A549 (cell line): ENCODE measurements at regions not wholly inside any gene's neighbourhood (a gene's known extent, or its start where the extent isn't known, plus 50 kb on each side); places are given as distances from the start of the nearest gene placed in this dataset.

Source experiments
- ATAC-seq, 2 experiments: fragments of 200-7000 bp in 1 of 2; fragments of >200 bp in 1 of 2; cut with Nextera tagmentation in 1 of 2; cut with Tn5 transposase in 1 of 2; 3 replicates each; pipeline versions ENCODE4 v1.8.0 to v1.9.1; 2018 to 2020; ENCODE audit warnings: mild to moderate bottlenecking in 1 of 2, moderate library complexity in 1 of 2
- CTCF ChIA-PET: fragments of 300-600 bp; sonication (Branson Sonifier 250); formaldehyde crosslinking; extraction: SDS; loops from one replicate; lab custom pipeline; 2021; ENCODE audit warnings: antibody characterized with exemption, inconsistent platforms; lab: Yijun Ruan, JAX
- POLR2A ChIA-PET: fragments of 350-600 bp; formaldehyde crosslinking; extraction: SDS; loops from one replicate; lab custom pipeline; 2021; ENCODE audit warnings: antibody characterized with exemption, inconsistent platforms; lab: Yijun Ruan, JAX
- DNase-seq, 2 experiments: peaks; one replicate each; pipeline versions ENCODE4 v3.0.0 to v3.0.0-alpha.2; 2011 to 2016; ENCODE audit warnings: low read depth in 1 of 2, low spot score in 1 of 2
- FAIRE-seq: peaks from 2 replicates; lab custom pipeline; 2011; peaks lifted over from hg19 to GRCh38; lab: Jason Lieb, UNC
- H3K27ac ChIP-seq, 2 experiments: fragments of >200 bp; sonication (Bioruptor Twin); formaldehyde crosslinking; 3 replicates each; pipeline ENCODE4 v1.5.1; 2016 to 2017
- H3K4me1 ChIP-seq: fragments of >200 bp; sonication (Bioruptor Twin); formaldehyde crosslinking; 3 replicates; pipeline ENCODE4 v1.6.1; 2016
- H3K4me2 ChIP-seq: fragments of >200 bp; sonication (Bioruptor Twin); formaldehyde crosslinking; 3 replicates; pipeline ENCODE4 v1.6.1; 2016
- H3K4me3 ChIP-seq: fragments of >200 bp; sonication (Bioruptor Twin); formaldehyde crosslinking; 3 replicates; pipeline ENCODE4 v1.5.1; 2016
- H3K9me3 ChIP-seq: fragments of >200 bp; sonication (Bioruptor Twin); formaldehyde crosslinking; 3 replicates; pipeline ENCODE4 v1.6.1; 2016
- ATOH8 ChIP-seq: fragments of 250-450 bp; sonication (Bioruptor Pico); IDR thresholded peaks from 2 replicates; pipeline ENCODE4 v1.5.0; 2020; ENCODE audit warnings: low read depth, mild to moderate bottlenecking, moderate library complexity
- BHLHE40 ChIP-seq: IDR thresholded peaks from 2 replicates; pipeline ENCODE4 v1.6.1; 2012; ENCODE audit warnings: low read depth, low read length, inconsistent platforms
- CBX2 ChIP-seq: fragments of 200-600 bp; sonication (generic); IDR thresholded peaks from 2 replicates; pipeline ENCODE4 v1.6.1; 2016; ENCODE audit warnings: low read depth, mild to moderate bottlenecking, borderline replicate concordance
- CBX8 ChIP-seq: fragments of 200-600 bp; sonication (generic); IDR thresholded peaks from 2 replicates; pipeline ENCODE4 v1.6.1; 2016
- CEBPB ChIP-seq, 2 experiments: fragments of >200 bp in 1 of 2; sonication (Bioruptor Twin) in 1 of 2; formaldehyde crosslinking in 1 of 2; IDR thresholded peaks; 2 replicates each; pipeline ENCODE4 v1.6.1; 2012 to 2016
- CHD2 ChIP-seq: fragments of 150-350 bp; IDR thresholded peaks from 2 replicates; pipeline ENCODE4 v1.6.1; 2014; ENCODE audit warnings: low read length; ENCODE audit not compliant: partially characterized antibody
- CTCF ChIP-seq: fragments of >200 bp; sonication (Bioruptor Twin); formaldehyde crosslinking; IDR thresholded peaks from 3 replicates; pipeline ENCODE4 v1.5.1; 2016
- EHF ChIP-seq: fragments of 250-450 bp; sonication (Bioruptor Pico); IDR thresholded peaks from 2 replicates; pipeline ENCODE4 v1.5.0; 2020; ENCODE audit warnings: mild to moderate bottlenecking
- ELK1 ChIP-seq: fragments of 150-350 bp; IDR thresholded peaks from 2 replicates; pipeline ENCODE4 v1.6.1; 2014; ENCODE audit warnings: low read depth, mild to moderate bottlenecking, low read length
- FOSB ChIP-seq: fragments of 250-450 bp; sonication (Bioruptor Pico); IDR thresholded peaks from 2 replicates; pipeline ENCODE4 v1.5.0; 2020; ENCODE audit warnings: mild to moderate bottlenecking, moderate library complexity
- HDAC2 ChIP-seq: fragments of 200-600 bp; sonication (generic); IDR thresholded peaks from 2 replicates; pipeline ENCODE4 v1.6.1; 2016
- HOXA7 ChIP-seq: fragments of 250-450 bp; sonication (Bioruptor Pico); IDR thresholded peaks from 2 replicates; pipeline ENCODE4 v1.5.0; 2020; ENCODE audit warnings: mild to moderate bottlenecking, moderate library complexity
- HOXB5 ChIP-seq: fragments of 250-450 bp; sonication (Bioruptor Pico); IDR thresholded peaks from 2 replicates; pipeline ENCODE4 v1.5.0; 2020; ENCODE audit warnings: mild to moderate bottlenecking, moderate library complexity
- MAFK ChIP-seq: fragments of 450-650 bp; IDR thresholded peaks from 2 replicates; pipeline ENCODE4 v1.6.1; 2014; ENCODE audit not compliant: partially characterized antibody
- MAZ ChIP-seq: fragments of 150-350 bp; IDR thresholded peaks from 2 replicates; pipeline ENCODE4 v1.6.1; 2014; ENCODE audit warnings: antibody characterized with exemption, low read depth, low read length, borderline replicate concordance
- NPAS2 ChIP-seq: fragments of 250-450 bp; sonication (Bioruptor Pico); IDR thresholded peaks from 2 replicates; pipeline ENCODE4 v1.8.0; 2022; ENCODE audit warnings: mild to moderate bottlenecking, moderate library complexity, borderline replicate concordance
- PBX3 ChIP-seq: IDR thresholded peaks from 2 replicates; pipeline ENCODE4 v1.6.1; 2012
- RFX5 ChIP-seq: fragments of 450-650 bp; IDR thresholded peaks from 2 replicates; pipeline ENCODE4 v1.7.1; 2014; ENCODE audit warnings: antibody characterized with exemption, mild to moderate bottlenecking, moderate library complexity
- RNF2 ChIP-seq: fragments of 200-600 bp; sonication (generic); IDR thresholded peaks from 2 replicates; pipeline ENCODE4 v1.6.1; 2016; ENCODE audit warnings: low read depth, mild to moderate bottlenecking, antibody characterized with exemption, moderate library complexity, borderline replicate concordance
- SREBF2 ChIP-seq: fragments of 450-650 bp; IDR thresholded peaks from 2 replicates; pipeline ENCODE4 v1.6.1; 2014; ENCODE audit warnings: mild to moderate bottlenecking, moderate library complexity
- ZFP36 ChIP-seq: fragments of 450-650 bp; IDR thresholded peaks from 2 replicates; pipeline ENCODE4 v1.6.1; 2014; ENCODE audit warnings: borderline replicate concordance; ENCODE audit not compliant: partially characterized antibody
- ZNF302 ChIP-seq: fragments of 250-450 bp; sonication (Bioruptor Pico); IDR thresholded peaks from 2 replicates; pipeline ENCODE4 v1.9.0; 2021; ENCODE audit warnings: inconsistent platforms, mild to moderate bottlenecking, moderate library complexity
- ZSCAN20 ChIP-seq: fragments of 250-450 bp; sonication (Bioruptor Pico); IDR thresholded peaks from 2 replicates; pipeline ENCODE4 v1.8.0; 2022; ENCODE audit warnings: mild to moderate bottlenecking, moderate library complexity
- WGBS: methylation state at CpG from one replicate; pipeline ENCODE4 v1.1.6; 2017; ENCODE audit errors: missing lambda C conversion rate; 5-methylcytosine and 5-hydroxymethylcytosine counted together
- TF ChIP-seq, protein P1 (sequence below): IDR thresholded peaks from 2 replicates; pipeline ENCODE4 v1.6.1; 2012; ENCODE audit warnings: low read depth, borderline replicate concordance
- TF ChIP-seq, protein P2 (sequence below): fragments of >200 bp; sonication (Bioruptor Twin); formaldehyde crosslinking; IDR thresholded peaks from 3 replicates; pipeline ENCODE4 v1.6.1; 2016
- TF ChIP-seq, protein P3 (sequence below): fragments of 450-650 bp; IDR thresholded peaks from 2 replicates; pipeline ENCODE4 v1.6.1; 2014; ENCODE audit warnings: antibody characterized with exemption
- TF ChIP-seq, protein P4 (sequence below): fragments of 250-450 bp; sonication (Bioruptor Pico); IDR thresholded peaks from 2 replicates; pipeline ENCODE4 v1.5.0; 2021; ENCODE audit warnings: mild to moderate bottlenecking, moderate library complexity, borderline replicate concordance

GRCh38 chr12:131239384-131240094, 285.8 kb downstream of the ADGRD1 start:
- H3K4me2 ChIP-seq, result no peak overlapping the region
- ATAC-seq (no peak), DNase-seq (no peak), FAIRE-seq (no peak)
- ChIA-PET POLR2A (no interaction called here), CTCF (no interaction called here)
- WGBS, result 82% methylated on average over 7 of the region's 7 CpGs
- TF ChIP-seq BHLHE40 (no peak), HDAC2 (no peak), CBX8 (no peak), SREBF2 (no peak), HOXA7 (no peak), HOXB5 (no peak), ELK1 (no peak), RNF2 (no peak), CBX2 (no peak), RFX5 (no peak), FOSB (CRISPR knock-in tag) (no peak), EHF (CRISPR knock-in tag) (no peak), MAFK (no peak)
- TF ChIP-seq, protein P1, sequence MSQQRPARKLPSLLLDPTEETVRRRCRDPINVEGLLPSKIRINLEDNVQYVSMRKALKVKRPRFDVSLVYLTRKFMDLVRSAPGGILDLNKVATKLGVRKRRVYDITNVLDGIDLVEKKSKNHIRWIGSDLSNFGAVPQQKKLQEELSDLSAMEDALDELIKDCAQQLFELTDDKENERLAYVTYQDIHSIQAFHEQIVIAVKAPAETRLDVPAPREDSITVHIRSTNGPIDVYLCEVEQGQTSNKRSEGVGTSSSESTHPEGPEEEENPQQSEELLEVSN, result no peak
- TF ChIP-seq, protein P2, sequence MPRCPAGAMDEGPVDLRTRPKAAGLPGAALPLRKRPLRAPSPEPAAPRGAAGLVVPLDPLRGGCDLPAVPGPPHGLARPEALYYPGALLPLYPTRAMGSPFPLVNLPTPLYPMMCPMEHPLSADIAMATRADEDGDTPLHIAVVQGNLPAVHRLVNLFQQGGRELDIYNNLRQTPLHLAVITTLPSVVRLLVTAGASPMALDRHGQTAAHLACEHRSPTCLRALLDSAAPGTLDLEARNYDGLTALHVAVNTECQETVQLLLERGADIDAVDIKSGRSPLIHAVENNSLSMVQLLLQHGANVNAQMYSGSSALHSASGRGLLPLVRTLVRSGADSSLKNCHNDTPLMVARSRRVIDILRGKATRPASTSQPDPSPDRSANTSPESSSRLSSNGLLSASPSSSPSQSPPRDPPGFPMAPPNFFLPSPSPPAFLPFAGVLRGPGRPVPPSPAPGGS, result no peak
- TF ChIP-seq, protein P3, sequence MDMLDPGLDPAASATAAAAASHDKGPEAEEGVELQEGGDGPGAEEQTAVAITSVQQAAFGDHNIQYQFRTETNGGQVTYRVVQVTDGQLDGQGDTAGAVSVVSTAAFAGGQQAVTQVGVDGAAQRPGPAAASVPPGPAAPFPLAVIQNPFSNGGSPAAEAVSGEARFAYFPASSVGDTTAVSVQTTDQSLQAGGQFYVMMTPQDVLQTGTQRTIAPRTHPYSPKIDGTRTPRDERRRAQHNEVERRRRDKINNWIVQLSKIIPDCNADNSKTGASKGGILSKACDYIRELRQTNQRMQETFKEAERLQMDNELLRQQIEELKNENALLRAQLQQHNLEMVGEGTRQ, result no peak
- peaks cover 19% of the 10 kb centered on the region for H3K9me3 ChIP-seq
- H3K4me3 ChIP-seq, result no peak overlapping the region
- peaks cover 32% of the 10 kb centered on the region for H3K4me1 ChIP-seq
- H3K27ac ChIP-seq, result peak overlapping the region; percentile 84 to 86; a peak in 3 of 6 replicates

GRCh38 chr12:131241517-131241916, 287.8 kb downstream of the ADGRD1 start:
- DNase-seq, result no peak
- TF ChIP-seq ZFP36 (no peak), CEBPB (IDR thresholded peaks at IDR 0.05) (no peak), MAZ (no peak), CHD2 (no peak), CTCF (no peak), ZSCAN20 (CRISPR knock-in tag) (no peak), HDAC2 (no peak), PBX3 (no peak), ZNF302 (CRISPR knock-in tag) (no peak), BHLHE40 (no peak), NPAS2 (CRISPR knock-in tag) (no peak), ATOH8 (CRISPR knock-in tag) (no peak), EHF (CRISPR knock-in tag) (no peak)
- TF ChIP-seq, protein P4, sequence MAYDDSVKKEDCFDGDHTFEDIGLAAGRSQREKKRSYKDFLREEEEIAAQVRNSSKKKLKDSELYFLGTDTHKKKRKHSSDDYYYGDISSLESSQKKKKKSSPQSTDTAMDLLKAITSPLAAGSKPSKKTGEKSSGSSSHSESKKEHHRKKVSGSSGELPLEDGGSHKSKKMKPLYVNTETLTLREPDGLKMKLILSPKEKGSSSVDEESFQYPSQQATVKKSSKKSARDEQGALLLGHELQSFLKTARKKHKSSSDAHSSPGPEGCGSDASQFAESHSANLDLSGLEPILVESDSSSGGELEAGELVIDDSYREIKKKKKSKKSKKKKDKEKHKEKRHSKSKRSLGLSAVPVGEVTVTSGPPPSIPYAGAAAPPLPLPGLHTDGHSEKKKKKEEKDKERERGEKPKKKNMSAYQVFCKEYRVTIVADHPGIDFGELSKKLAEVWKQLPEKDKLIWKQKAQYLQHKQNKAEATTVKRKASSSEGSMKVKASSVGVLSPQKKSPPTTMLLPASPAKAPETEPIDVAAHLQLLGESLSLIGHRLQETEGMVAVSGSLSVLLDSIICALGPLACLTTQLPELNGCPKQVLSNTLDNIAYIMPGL (CRISPR knock-in tag), result no peak
- ChIA-PET CTCF (no interaction called here), POLR2A (no interaction called here)
- peaks cover 19% of the 10 kb centered on the region for H3K9me3 ChIP-seq
- H3K4me1 ChIP-seq, result peaks cover 22% of the 10 kb centered on the region
- ATAC-seq, result no peak
- H3K27ac ChIP-seq, result peak overlapping the region; percentile 24 to 65; a peak in 4 of 6 replicates
- FAIRE-seq, result no peak
- H3K4me2 ChIP-seq, result no peak overlapping the region
- no peak overlapping the region for H3K4me3 ChIP-seq
